ENCODE measurements at regions not wholly inside any gene's neighbourhood (a gene's known extent, or its start where the extent isn't known, plus 50 kb on each side); places are given as distances from the start of the nearest gene placed in this dataset.

DNA sequence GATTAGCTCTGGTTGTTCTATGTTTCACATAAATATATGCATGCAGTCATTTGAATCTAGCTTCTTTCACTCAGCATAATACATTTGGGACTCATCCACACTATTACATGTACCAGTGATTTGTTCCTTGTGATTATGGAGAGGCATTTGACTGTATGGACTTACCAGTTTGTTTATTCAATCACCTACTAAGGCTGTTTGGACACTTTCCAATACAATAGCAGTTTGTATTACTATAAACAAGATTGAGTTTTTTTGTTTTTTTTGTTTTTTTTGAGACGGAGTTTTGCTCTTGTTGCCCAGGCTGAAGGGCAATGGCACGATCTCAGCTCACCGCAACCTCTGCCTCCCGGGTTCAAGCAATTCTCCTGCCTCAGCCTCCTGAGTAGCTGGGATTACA, 109.8 kb upstream of the DST start:
- H3K4me1 ChIP-seq (ENCODE audit: low read depth, poor library complexity, severe bottlenecking) = peaks cover 100% of the 10 kb centered on the region

DNA sequence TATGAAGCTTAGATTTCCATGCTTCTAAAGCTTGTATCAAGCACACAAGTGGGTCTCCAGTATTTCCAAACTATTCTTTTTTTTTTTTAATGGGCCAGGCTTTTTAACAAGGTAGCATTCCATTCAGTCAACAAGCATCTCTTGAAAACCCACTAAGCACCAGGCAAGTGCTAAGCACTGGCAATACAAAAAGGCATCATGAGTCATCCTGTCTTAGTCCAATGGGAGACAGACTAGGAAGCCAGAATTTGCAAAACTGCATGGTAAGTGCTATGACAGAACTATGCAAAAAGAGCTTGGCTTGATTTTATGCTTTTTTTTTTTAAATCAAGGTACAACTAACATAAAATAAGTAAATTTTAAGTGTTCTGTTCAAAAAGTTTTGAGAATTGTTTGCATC, 109.3 kb upstream of the DST start:
- peaks cover 100% of the 10 kb centered on the region for H3K4me1 ChIP-seq (ENCODE audit: low read depth, poor library complexity, severe bottlenecking)
- H3K4me3 ChIP-seq (IDR thresholded peaks at IDR 0.05; ENCODE audit: insufficient read depth, low read depth, low read length) = no peak overlapping the region
- H3K4me2 ChIP-seq = no peak overlapping the region
- TF ChIP-seq CTCF (conservative IDR thresholded peaks at IDR 0.05; ENCODE audit: low read depth, low read length) = no peak
- H3K27me3 ChIP-seq (ENCODE audit: insufficient read depth, low read depth) = no peaks in the 10 kb centered on the region
- no peaks in the 10 kb centered on the region for H3K36me3 ChIP-seq (ENCODE audit: insufficient read depth)
- no peak overlapping the region for H3K27ac ChIP-seq
- no peak overlapping the region for H2AFZ ChIP-seq (ENCODE audit: low read depth)
- H4K20me1 ChIP-seq (ENCODE audit: insufficient read depth) = peaks cover 23% of the 10 kb centered on the region; the same call in 1 of the 2 replicates
- peaks cover 100% of the 10 kb centered on the region for H3K79me2 ChIP-seq (ENCODE audit: insufficient read depth, low read depth)
- no peak overlapping the region for H3K9ac ChIP-seq

More for the DNA sequence above, 109.8 kb upstream of the DST start:
- H3K79me2 ChIP-seq (ENCODE audit: insufficient read depth, low read depth) = peaks cover 100% of the 10 kb centered on the region
- H3K27ac ChIP-seq = no peak overlapping the region
- H2AFZ ChIP-seq (ENCODE audit: low read depth) = no peak overlapping the region
- no peak overlapping the region for H3K4me3 ChIP-seq (IDR thresholded peaks at IDR 0.05; ENCODE audit: insufficient read depth, low read depth, low read length)
- no peaks in the 10 kb centered on the region for H3K36me3 ChIP-seq (ENCODE audit: insufficient read depth)
- H3K9ac ChIP-seq = no peak overlapping the region
- H3K4me2 ChIP-seq = no peak overlapping the region
- peaks cover 18% of the 10 kb centered on the region; the same call in 1 of the 2 replicates for H4K20me1 ChIP-seq (ENCODE audit: insufficient read depth)
- no peaks in the 10 kb centered on the region for H3K27me3 ChIP-seq (ENCODE audit: insufficient read depth, low read depth)
- no peak for TF ChIP-seq CTCF (conservative IDR thresholded peaks at IDR 0.05; ENCODE audit: low read depth, low read length)

DNA sequence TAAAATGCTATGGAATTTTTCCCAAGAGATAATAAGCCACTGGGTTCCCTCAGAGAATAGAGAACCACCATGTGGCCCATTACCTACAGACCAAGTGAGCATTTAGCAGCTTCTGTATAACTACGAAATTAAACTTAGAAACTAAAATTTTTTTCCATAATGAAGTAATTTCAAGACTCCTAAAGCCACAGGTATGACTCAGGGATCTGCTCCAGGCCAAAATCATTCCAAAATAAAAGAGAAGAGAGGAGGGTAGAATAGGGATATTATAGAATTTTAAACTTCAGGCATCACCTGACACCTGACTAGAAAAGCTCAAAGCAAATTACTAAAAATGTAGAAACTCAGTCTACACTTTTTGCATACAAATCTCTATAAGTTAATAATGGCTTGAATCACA, 108.9 kb upstream of the DST start:
- Histone ChIP-seq H3K79me2 (ENCODE audit: insufficient read depth, low read depth) (peaks cover 100% of the 10 kb centered on the region), H3K4me2 (no peak overlapping the region), H3K4me1 (ENCODE audit: low read depth, poor library complexity, severe bottlenecking) (peaks cover 100% of the 10 kb centered on the region)

DNA sequence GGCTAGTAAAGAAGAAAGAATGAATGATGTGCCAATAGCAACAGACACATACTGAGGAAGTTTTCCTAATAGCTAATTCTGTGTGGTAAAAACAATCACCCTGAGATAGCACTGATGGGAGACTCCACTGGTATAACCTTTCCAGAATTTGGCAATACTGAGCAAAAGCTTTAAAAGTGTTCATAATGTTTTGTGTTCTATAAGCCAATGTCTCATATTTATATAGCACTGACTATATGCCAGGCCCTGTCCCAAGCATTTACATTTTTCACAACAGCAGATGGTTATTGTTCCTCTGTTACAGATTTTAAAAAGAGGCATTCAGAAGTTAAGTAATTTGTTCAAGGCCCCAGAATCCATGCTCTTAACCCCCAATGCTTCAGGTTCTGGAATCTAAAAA, 108.0 kb upstream of the DST start:
- H3K27me3 ChIP-seq (ENCODE audit: insufficient read depth, low read depth) = no peaks in the 10 kb centered on the region
- H3K36me3 ChIP-seq (ENCODE audit: insufficient read depth) = no peaks in the 10 kb centered on the region
- 0 out of 2 replicates have a peak overlapping the region, but pooled peaks have one; percentile 1 for H3K4me2 ChIP-seq
- peaks cover 100% of the 10 kb centered on the region for H3K4me1 ChIP-seq (ENCODE audit: low read depth, poor library complexity, severe bottlenecking)
- H3K79me2 ChIP-seq (ENCODE audit: insufficient read depth, low read depth) = peaks cover 100% of the 10 kb centered on the region
- TF ChIP-seq CTCF (conservative IDR thresholded peaks at IDR 0.05; ENCODE audit: low read depth, low read length) = no peak
- H4K20me1 ChIP-seq (ENCODE audit: insufficient read depth) = peaks cover 36% of the 10 kb centered on the region
- H3K4me3 ChIP-seq (IDR thresholded peaks at IDR 0.05; ENCODE audit: insufficient read depth, low read depth, low read length) = no peak overlapping the region
- H3K27ac ChIP-seq = no peak overlapping the region
- no peak overlapping the region for H2AFZ ChIP-seq (ENCODE audit: low read depth)
- no peak overlapping the region for H3K9ac ChIP-seq

More for the DNA sequence above, 108.9 kb upstream of the DST start:
- peaks cover 27% of the 10 kb centered on the region; the same call in 1 of the 2 replicates for H4K20me1 ChIP-seq (ENCODE audit: insufficient read depth)
- H3K27me3 ChIP-seq (ENCODE audit: insufficient read depth, low read depth) = no peaks in the 10 kb centered on the region
- H2AFZ ChIP-seq (ENCODE audit: low read depth) = no peak overlapping the region
- TF ChIP-seq CTCF (conservative IDR thresholded peaks at IDR 0.05; ENCODE audit: low read depth, low read length) = no peak
- H3K36me3 ChIP-seq (ENCODE audit: insufficient read depth) = no peaks in the 10 kb centered on the region
- no peak overlapping the region for H3K4me3 ChIP-seq (IDR thresholded peaks at IDR 0.05; ENCODE audit: insufficient read depth, low read depth, low read length)
- no peak overlapping the region for H3K9ac ChIP-seq
- H3K27ac ChIP-seq = no peak overlapping the region

Measured in KMS-11 (cell line).